ENCODE measurements at regions not wholly inside any gene's neighbourhood (a gene's known extent, or its start where the extent isn't known, plus 50 kb on each side); places are given as distances from the start of the nearest gene placed in this dataset.

DNA sequence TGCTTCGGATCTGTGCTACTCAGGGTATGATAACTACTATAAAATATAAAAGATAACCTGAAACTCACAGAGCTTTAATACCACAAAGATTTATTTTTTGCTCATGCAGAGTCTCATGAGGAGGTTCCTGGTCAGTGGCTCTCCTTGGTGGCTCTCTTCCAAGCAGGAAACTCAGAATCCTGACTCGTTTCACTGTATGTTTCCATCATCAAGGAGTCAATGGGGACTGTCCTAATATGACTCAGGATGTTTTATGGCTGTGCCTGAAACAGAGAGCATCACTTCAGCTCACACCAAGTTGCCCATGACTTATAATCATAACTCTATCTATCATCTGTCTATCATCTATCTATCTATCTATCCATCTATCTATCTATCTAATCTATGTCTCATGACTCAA is 620.8 kb upstream of the NR3C2 start:
- no peak for DNase-seq (ENCODE audit: low read depth)
- H3K4me3 ChIP-seq (ENCODE audit: low read depth, low read length) = no peak overlapping the region
- TF ChIP-seq, protein P1, sequence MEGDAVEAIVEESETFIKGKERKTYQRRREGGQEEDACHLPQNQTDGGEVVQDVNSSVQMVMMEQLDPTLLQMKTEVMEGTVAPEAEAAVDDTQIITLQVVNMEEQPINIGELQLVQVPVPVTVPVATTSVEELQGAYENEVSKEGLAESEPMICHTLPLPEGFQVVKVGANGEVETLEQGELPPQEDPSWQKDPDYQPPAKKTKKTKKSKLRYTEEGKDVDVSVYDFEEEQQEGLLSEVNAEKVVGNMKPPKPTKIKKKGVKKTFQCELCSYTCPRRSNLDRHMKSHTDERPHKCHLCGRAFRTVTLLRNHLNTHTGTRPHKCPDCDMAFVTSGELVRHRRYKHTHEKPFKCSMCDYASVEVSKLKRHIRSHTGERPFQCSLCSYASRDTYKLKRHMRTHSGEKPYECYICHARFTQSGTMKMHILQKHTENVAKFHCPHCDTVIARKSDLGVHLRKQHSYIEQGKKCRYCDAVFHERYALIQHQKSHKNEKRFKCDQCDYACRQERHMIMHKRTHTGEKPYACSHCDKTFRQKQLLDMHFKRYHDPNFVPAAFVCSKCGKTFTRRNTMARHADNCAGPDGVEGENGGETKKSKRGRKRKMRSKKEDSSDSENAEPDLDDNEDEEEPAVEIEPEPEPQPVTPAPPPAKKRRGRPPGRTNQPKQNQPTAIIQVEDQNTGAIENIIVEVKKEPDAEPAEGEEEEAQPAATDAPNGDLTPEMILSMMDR (IDR thresholded peaks at IDR 0.05; ENCODE audit: insufficient read depth, low read depth, low read length) = no peak

DNA sequence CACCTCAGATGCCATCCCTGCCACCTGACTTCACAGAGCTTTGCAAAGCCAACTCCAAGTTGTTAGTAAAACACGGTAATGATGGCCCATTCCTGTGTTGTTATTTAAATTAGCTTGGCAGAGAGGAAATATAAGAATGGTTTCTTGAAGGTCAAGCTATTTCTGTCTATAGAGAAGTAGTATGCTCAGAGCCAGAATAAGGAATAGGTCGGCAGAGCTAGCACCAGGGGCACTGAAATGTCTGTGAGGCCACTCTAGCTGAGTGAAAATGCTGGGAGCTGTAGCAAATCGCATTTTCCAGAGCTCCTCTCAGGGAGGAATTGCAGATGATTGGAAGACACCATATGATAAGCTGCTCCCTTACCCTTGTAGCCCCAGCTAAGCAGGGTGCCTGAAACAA is 615.4 kb upstream of the NR3C2 start:
- TF ChIP-seq, protein P1 (IDR thresholded peaks at IDR 0.05; ENCODE audit: insufficient read depth, low read depth, low read length) = no peak
- DNase-seq (ENCODE audit: low read depth) = no peak
- H3K4me3 ChIP-seq (ENCODE audit: low read depth, low read length) = no peak overlapping the region

DNA sequence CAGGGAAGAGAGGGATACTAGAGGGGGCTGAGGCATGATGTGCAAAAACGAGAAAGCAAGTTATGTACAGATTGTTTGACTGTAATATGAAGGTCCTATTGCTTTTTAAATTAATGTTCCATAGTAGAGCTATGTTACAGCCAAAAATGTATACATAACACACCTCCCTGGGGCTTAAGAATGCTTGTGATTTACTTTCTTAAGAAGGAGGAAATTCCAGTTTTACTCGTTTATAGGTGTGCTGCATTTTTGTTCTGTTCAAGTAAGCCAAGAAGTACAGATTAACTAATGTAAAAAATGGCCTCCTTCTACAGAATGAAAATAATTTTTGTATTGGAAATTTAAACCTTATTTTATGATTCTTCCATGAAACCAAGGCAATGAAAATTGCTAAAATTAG is 614.4 kb upstream of the NR3C2 start:
- no peak overlapping the region for H3K4me3 ChIP-seq (ENCODE audit: low read depth, low read length)
- TF ChIP-seq, protein P1 (IDR thresholded peaks at IDR 0.05; ENCODE audit: insufficient read depth, low read depth, low read length) = no peak
- DNase-seq (ENCODE audit: low read depth) = no peak

DNA sequence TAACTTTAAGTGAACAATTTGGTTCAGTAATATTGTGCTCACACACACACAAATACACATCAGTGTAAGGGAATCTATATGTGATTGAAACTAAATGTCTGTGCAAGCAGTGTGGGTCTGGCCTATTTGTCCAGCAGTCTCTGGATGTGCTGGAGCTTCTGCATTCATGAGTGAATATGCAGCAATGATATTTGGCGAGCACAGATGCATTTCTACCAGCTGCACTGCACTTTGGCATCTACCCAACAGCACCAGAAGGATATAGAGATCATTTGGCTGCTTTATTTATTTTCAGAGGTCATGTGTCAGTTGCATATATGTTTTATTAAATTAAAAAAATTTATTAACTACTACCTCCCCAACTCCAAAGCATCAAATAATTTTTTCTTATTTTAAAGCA is 613.4 kb upstream of the NR3C2 start:
- DNase-seq (ENCODE audit: low read depth) = no peak
- TF ChIP-seq, protein P1 (IDR thresholded peaks at IDR 0.05; ENCODE audit: insufficient read depth, low read depth, low read length) = no peak
- H3K4me3 ChIP-seq (ENCODE audit: low read depth, low read length) = no peak overlapping the region

DNA sequence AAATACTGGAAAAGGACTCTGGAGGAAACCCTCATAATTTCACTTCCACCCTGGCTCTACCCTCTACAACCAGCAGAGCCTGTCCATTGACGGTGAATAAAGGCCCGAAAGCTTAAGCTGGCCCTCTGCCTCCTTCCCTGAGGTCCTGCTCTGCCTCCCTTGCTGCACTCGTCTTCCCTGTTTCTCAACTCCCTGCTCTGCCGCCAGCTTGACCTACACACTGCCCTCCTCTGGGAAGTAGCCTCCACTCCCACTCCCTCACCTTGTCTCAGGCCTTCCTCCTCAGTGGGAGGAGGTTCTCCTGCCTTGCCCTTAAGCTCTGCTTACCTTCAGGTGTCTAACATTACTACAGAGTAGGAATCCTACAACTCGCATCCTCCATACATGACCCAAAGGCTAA is 608.6 kb upstream of the NR3C2 start:
- TF ChIP-seq, protein P1 (IDR thresholded peaks at IDR 0.05; ENCODE audit: insufficient read depth, low read depth, low read length) = no peak
- DNase-seq (ENCODE audit: low read depth) = no peak
- no peak overlapping the region for H3K4me3 ChIP-seq (ENCODE audit: low read depth, low read length)

DNA sequence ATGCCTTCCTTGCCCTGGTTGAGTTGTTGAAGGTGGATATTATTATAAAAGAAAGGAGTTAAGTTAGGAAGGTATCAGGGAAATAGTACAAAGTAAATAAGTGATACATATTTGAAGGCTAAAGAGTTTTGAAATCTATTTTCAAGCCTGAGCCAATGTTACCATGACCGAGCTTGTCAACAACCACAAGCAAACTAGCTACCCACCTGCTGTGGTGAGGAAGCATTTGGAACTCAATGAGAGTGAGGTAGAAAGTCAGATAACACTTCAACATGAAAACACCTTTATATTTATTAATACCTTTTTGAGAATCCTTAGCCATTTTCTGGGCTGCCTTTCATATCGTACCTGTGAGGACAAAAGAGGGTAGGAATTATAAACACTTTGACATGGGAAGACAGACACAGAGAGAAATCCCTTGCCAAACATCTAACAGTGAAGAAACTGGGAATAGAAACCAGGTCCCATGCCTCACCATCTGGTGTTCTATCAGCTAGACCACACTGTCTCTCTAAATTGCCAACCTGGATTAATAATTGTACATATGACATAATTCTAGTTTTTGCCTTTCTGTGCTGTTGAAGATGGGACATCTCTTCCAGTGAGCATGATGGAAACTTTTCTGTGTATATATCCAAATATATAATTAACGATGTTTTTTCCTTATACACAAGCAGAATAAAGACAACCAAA is 606.4 kb upstream of the NR3C2 start:
- no peak for DNase-seq (ENCODE audit: low read depth)
- TF ChIP-seq, protein P1 (IDR thresholded peaks at IDR 0.05; ENCODE audit: insufficient read depth, low read depth, low read length) = no peak
- no peak overlapping the region for H3K4me3 ChIP-seq (ENCODE audit: low read depth, low read length)

DNA sequence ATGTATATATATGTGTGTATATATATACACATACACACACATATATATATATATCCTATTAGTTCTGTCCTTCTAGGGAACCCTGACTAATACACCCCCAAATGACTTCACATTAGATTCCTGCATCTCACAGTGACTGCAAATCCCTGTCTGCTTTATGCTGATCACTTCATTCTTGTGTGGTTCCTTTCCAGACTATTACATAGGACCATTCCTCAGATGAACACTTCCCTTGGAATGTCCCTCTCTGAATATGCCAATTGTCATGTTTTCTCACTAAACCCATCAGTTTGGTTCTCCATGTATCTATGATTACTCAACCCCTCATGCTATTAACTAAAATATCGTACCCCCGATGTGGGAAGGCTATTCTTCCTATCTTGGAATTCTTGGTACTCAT is 605.2 kb upstream of the NR3C2 start:
- no peak for DNase-seq (ENCODE audit: low read depth)
- H3K4me3 ChIP-seq (ENCODE audit: low read depth, low read length) = no peak overlapping the region
- TF ChIP-seq, protein P1 (IDR thresholded peaks at IDR 0.05; ENCODE audit: insufficient read depth, low read depth, low read length) = no peak
